ENCODE measurements at regions not wholly inside any gene's neighbourhood (a gene's known extent, or its start where the extent isn't known, plus 50 kb on each side); places are given as distances from the start of the nearest gene placed in this dataset.

- Histone ChIP-seq H2BK15ac (ENCODE audit: low read length) (no peak overlapping the region), H3K79me1 (ENCODE audit: low read depth, low read length) (no peaks in the 10 kb centered on the region), H3K79me2 (ENCODE audit: control insufficient read depth in 1 of 2, insufficient read depth in 2 of 2, low read length in 2 of 2) (no peaks in the 10 kb centered on the region), H3K56ac (replicated peaks; ENCODE audit: insufficient read length, low read depth, low read length) (no peak overlapping the region), H3K14ac (ENCODE audit: insufficient read length) (no peak overlapping the region), H2AFZ (ENCODE audit: low read length) (no peak overlapping the region), H4K5ac (ENCODE audit: insufficient read length, low read depth, low read length) (no peak overlapping the region), H2BK120ac (replicated peaks; ENCODE audit: low read depth, low read length) (no peak overlapping the region), H3K27ac (ENCODE audit: low read depth, low read length) (no peak overlapping the region), H2BK20ac (ENCODE audit: low read length) (no peak overlapping the region), H3K23me2 (ENCODE audit: low read depth, low read length) (no peaks in the 10 kb centered on the region), H3K36me3 (ENCODE audit: control insufficient read depth in 2 of 4, insufficient read depth in 4 of 4, low read length in 3 of 4) (no peaks in the 10 kb centered on the region; a peak in 1 of 8 replicates), H3K9ac (replicated peaks in 1 of 4; ENCODE audit: extremely low read depth in 1 of 4, low read depth in 3 of 4, low read length in 3 of 4) (no peak overlapping the region), H3K27me3 (replicated peaks in 1 of 4; ENCODE audit: control insufficient read depth in 3 of 4, extremely low read depth in 1 of 4, insufficient read depth in 3 of 4, low read length in 3 of 4) (peaks cover 0 to 1% (median 0%) of the 10 kb centered on the region in 4 experiments; a peak in 1 of 7 replicates), H4K20me1 (replicated peaks in 1 of 2; ENCODE audit: control insufficient read depth in 1 of 2, insufficient read depth in 2 of 2, low read length in 2 of 2) (peaks cover 0 to 1% of the 10 kb centered on the region in 2 experiments), H3K4me2 (ENCODE audit: insufficient read depth in 1 of 2, low read depth in 2 of 2, low read length in 2 of 2) (no peak overlapping the region), H4K91ac (replicated peaks; ENCODE audit: insufficient read length, low read length) (no peak overlapping the region), H3K18ac (ENCODE audit: extremely low read depth, low read length) (no peak overlapping the region), H3K4me3 (ENCODE audit: extremely low read depth in 1 of 4, insufficient read depth in 2 of 4, low read depth in 3 of 4, low read length in 4 of 4) (no peak overlapping the region), H2BK12ac (ENCODE audit: low read depth, low read length) (no peak overlapping the region), H4K8ac (ENCODE audit: extremely low read depth, insufficient read depth, low read length) (no peak overlapping the region), H3K23ac (ENCODE audit: insufficient read length) (no peak overlapping the region), H2BK5ac (ENCODE audit: low read depth, low read length) (no peak overlapping the region), H3K9me3 (ENCODE audit: insufficient read depth in 2 of 2, low read depth in 1 of 2, low read length in 1 of 2) (peaks cover 0 to 5% of the 10 kb centered on the region in 2 experiments; a peak in 2 of 4 replicates), H2AK5ac (ENCODE audit: low read depth, low read length) (no peak overlapping the region), H3K4me1 (replicated peaks in 1 of 4; ENCODE audit: control insufficient read depth in 3 of 4, insufficient read depth in 4 of 4, low read length in 3 of 4) (no peaks in the 10 kb centered on the region; a peak in 1 of 7 replicates), H3K4ac (replicated peaks; ENCODE audit: insufficient read length, low read depth, low read length) (no peak overlapping the region)
- ChIA-PET CTCF (ENCODE audit: partially characterized antibody) (no interaction called here), POLR2A (ENCODE audit: partially characterized antibody) (no interaction called here)
- FAIRE-seq: no peak
- no peak for DNase-seq (ENCODE audit: low read depth in 1 of 2, low spot score in 2 of 2)
- 85% methylated on average over 1 of the region's 1 CpG; no CpG with 5 or more reads in 1 of the 2 experiments for WGBS, 2 experiments (ENCODE audit: extremely low coverage in 1 of 2, insufficient coverage in 1 of 2, insufficient read length in 1 of 2, insufficient replicate concordance in 2 of 2, low coverage in 1 of 2, low lambda C conversion rate in 2 of 2, missing lambda C conversion rate in 1 of 2)
- TF ChIP-seq CHD7 (IDR thresholded peaks at IDR 0.05; ENCODE audit: insufficient replicate concordance, low read length): no peak
Measured at GRCh38 chr16:72715267-72715666, 332.7 kb downstream of the ZFHX3 start.
